Breast epithelium (tissue), 4 donors: ENCODE measurements at regions not wholly inside any gene's neighbourhood (a gene's known extent, or its start where the extent isn't known, plus 50 kb on each side); places are given as distances from the start of the nearest gene placed in this dataset.

ENCODE experiments used
- DNase-seq, 2 donors: peaks; one replicate each; pipeline ENCODE4 v3.0.0-alpha.2; 2019; ENCODE audit warnings: low spot score in 2 of 2
- H3K27ac ChIP-seq, 2 donors: fragments of 200-600 bp; sonication (generic) in 1 of 2; one replicate each; pipeline ENCODE4 v1.5.1; 2016 to 2019; ENCODE audit warnings: mild to moderate bottlenecking in 1 of 2
- H3K27me3 ChIP-seq, 2 donors: fragments of 200-600 bp; sonication (generic) in 1 of 2; one replicate each; pipeline versions ENCODE4 v1.5.1 to v1.6.0; 2017 to 2019; ENCODE audit warnings: control low read depth in 1 of 2, mild to moderate bottlenecking in 1 of 2
- H3K36me3 ChIP-seq: fragments of 200-600 bp; one replicate; pipeline ENCODE4 v1.5.1; 2019
- H3K4me1 ChIP-seq, 2 donors: fragments of 200-600 bp; sonication (generic); one replicate each; pipeline ENCODE4 v1.5.1; 2016 to 2019; ENCODE audit warnings: control low read depth in 1 of 2
- H3K4me3 ChIP-seq, 3 donors: fragments of 200-600 bp; sonication (generic); 1 replicate in 2 of 3; 2 replicates in 1 of 3; pipeline ENCODE4 v1.5.1; 2016 to 2019; ENCODE audit warnings: mild to moderate bottlenecking in 3 of 3, moderate library complexity in 2 of 3
- H3K9me3 ChIP-seq, 2 donors: fragments of 200-600 bp; sonication (generic) in 1 of 2; one replicate each; pipeline ENCODE4 v1.5.1; 2016 to 2019; ENCODE audit warnings: control low read depth in 1 of 2
- POLR2A ChIP-seq: fragments of 450-650 bp; IDR thresholded peaks from one replicate; pipeline ENCODE4 v1.6.1; 2016; ENCODE audit warnings: antibody characterized with exemption, mild to moderate bottlenecking, moderate library complexity
- POLR2AphosphoS5 ChIP-seq, 3 donors: sonication (generic); formaldehyde crosslinking; IDR thresholded peaks; one replicate each; pipeline ENCODE4 v1.6.1; 2017; ENCODE audit warnings: antibody characterized with exemption in 3 of 3
- intact Hi-C: fragments of 100-400 bp; cut with DNase I; formaldehyde crosslinking; loops from one replicate; pipeline ENCODE4 v1.15.1; 2023; ENCODE audit warnings: low total_unique reads
- TF ChIP-seq, protein P1 (sequence below), 3 donors: fragments of 450-650 bp; IDR thresholded peaks; one replicate each; pipeline ENCODE4 v1.5.1; 2016 to 2017; ENCODE audit warnings: antibody characterized with exemption in 3 of 3, mild to moderate bottlenecking in 3 of 3, moderate library complexity in 3 of 3

DNA sequence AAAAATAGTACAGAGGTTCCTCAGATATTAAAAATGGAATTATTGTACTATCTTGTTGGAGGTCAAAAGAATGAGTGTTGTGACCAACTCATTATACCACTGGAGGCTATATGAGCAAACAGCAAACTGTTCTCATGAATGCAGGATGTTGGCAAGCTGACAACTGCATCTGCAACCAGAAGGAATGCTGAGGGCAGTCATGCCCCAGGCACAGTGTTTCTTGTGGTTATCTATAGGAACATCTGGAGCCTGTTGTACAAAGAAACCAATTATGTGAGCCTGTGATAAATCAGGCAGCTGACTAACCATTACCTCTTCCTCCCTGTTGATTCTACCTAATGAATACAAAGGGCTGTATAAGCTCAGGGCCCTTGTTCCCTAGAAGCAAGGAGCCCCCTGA, 2057.1 kb downstream of the TP53TG3F start:
- no peak for DNase-seq
- H3K27me3 ChIP-seq: no peaks in the 10 kb centered on the region
- no peak overlapping the region for H3K4me3 ChIP-seq
- H3K27ac ChIP-seq: no peak overlapping the region
- intact Hi-C loops: no loop called here
- peaks cover 0 to 12% of the 10 kb centered on the region in 2 donors for H3K9me3 ChIP-seq
- no peaks in the 10 kb centered on the region for H3K36me3 ChIP-seq
- H3K4me1 ChIP-seq: no peaks in the 10 kb centered on the region
- TF ChIP-seq, protein P1, sequence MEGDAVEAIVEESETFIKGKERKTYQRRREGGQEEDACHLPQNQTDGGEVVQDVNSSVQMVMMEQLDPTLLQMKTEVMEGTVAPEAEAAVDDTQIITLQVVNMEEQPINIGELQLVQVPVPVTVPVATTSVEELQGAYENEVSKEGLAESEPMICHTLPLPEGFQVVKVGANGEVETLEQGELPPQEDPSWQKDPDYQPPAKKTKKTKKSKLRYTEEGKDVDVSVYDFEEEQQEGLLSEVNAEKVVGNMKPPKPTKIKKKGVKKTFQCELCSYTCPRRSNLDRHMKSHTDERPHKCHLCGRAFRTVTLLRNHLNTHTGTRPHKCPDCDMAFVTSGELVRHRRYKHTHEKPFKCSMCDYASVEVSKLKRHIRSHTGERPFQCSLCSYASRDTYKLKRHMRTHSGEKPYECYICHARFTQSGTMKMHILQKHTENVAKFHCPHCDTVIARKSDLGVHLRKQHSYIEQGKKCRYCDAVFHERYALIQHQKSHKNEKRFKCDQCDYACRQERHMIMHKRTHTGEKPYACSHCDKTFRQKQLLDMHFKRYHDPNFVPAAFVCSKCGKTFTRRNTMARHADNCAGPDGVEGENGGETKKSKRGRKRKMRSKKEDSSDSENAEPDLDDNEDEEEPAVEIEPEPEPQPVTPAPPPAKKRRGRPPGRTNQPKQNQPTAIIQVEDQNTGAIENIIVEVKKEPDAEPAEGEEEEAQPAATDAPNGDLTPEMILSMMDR (IDR thresholded peaks at IDR 0.05): no peak
- TF ChIP-seq POLR2AphosphoS5 (IDR thresholded peaks at IDR 0.05) (no peak), POLR2A (no peak)

DNA sequence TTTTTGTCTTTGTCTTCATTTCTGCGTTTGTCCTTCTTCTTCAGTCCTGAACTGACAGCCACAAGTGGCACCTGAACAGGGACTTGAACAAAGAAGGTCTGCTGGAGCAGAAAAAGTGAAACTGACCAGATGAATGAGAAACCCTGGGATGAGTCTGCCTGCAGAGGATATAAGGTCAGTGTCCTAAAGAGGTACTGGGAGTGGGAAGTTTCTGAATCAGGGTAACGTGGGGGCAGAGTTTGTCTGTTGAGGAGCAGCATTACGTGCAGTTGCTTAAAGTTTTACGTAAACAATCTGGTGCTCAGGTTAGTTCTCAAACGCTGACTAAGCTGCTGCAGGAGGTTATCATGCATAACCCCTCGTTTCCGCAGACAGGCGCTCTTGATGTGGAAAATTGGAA, 2057.6 kb downstream of the TP53TG3F start:
- no peaks in the 10 kb centered on the region for H3K36me3 ChIP-seq
- H3K27ac ChIP-seq: no peak overlapping the region
- intact Hi-C loops: no loop called here
- DNase-seq: no peak
- no peaks in the 10 kb centered on the region for H3K4me1 ChIP-seq
- no peak overlapping the region for H3K4me3 ChIP-seq
- no peaks in the 10 kb centered on the region for H3K27me3 ChIP-seq
- peaks cover 0 to 12% of the 10 kb centered on the region in 2 donors for H3K9me3 ChIP-seq
- TF ChIP-seq, protein P1 (IDR thresholded peaks at IDR 0.05): no peak
- no peak for TF ChIP-seq POLR2AphosphoS5 (IDR thresholded peaks at IDR 0.05)
- TF ChIP-seq POLR2A: no peak

DNA sequence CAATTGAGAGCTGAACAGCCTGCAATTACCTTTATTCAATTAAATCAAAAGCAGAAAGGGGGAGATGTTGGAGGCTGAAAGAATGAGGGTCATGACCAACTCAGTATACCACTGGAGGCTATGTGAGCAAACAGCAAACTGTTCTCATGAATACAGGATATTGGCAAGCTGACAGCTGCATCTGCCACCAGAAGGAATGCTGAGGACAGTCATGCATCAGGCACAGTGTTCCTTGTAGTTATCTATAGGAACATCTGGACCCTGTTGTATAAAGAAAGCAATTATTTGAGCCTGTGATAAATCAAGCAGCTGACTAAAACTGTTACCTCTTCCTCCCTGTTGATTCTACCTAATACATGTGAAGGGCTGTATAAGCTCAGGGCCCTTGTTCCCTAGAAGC, 2064.6 kb downstream of the TP53TG3F start:
- DNase-seq: no peak
- no peaks in the 10 kb centered on the region for H3K36me3 ChIP-seq
- peaks cover 0 to 7% of the 10 kb centered on the region in 2 donors for H3K27me3 ChIP-seq
- no peak overlapping the region for H3K27ac ChIP-seq
- no peak overlapping the region for H3K4me3 ChIP-seq
- TF ChIP-seq POLR2A: no peak
- TF ChIP-seq, protein P1 (IDR thresholded peaks at IDR 0.05): no peak
- TF ChIP-seq POLR2AphosphoS5 (IDR thresholded peaks at IDR 0.05): no peak
- H3K9me3 ChIP-seq: no peaks in the 10 kb centered on the region
- no peaks in the 10 kb centered on the region for H3K4me1 ChIP-seq
- intact Hi-C loops: no loop called here

DNA sequence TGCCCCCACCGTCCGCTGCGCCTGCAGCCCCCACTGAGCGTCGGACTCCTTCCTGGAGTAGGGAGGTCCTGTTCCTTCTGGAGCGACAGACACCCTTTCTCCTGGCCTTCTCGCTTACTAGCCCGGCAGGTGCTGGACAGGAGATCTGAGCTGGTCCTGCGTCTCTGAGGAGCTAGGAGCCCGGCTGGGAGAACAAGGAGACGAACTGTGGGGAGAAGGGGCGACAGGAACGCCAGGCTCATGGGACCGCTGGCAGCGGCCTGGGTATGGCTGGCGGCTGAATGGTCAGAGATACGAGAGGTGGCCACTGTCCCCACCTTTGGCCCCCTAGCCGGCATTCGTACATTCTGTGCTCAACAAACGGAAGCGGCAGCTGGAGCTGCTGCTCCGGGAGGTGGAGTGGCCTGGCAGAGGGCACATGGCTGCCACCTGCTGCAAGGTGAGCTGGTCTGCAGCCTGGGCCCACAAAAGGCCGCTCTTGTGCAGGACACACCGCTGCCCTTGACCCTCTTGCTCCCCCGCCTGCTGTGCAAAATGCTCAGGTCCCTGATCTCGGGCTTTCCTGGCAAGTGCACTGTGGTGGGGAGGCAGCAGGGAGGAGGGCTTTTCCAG, 2066.7 kb downstream of the TP53TG3F start:
- DNase-seq: no peak
- H3K9me3 ChIP-seq: no peaks in the 10 kb centered on the region
- H3K27ac ChIP-seq: no peak overlapping the region
- peaks cover 0 to 7% of the 10 kb centered on the region in 2 donors for H3K27me3 ChIP-seq
- no peaks in the 10 kb centered on the region for H3K36me3 ChIP-seq
- TF ChIP-seq POLR2AphosphoS5 (IDR thresholded peaks at IDR 0.05): no peak
- TF ChIP-seq POLR2A: no peak
- TF ChIP-seq, protein P1 (IDR thresholded peaks at IDR 0.05): no peak
- intact Hi-C loops: no loop called here
- H3K4me3 ChIP-seq: no peak overlapping the region
- no peaks in the 10 kb centered on the region for H3K4me1 ChIP-seq

DNA sequence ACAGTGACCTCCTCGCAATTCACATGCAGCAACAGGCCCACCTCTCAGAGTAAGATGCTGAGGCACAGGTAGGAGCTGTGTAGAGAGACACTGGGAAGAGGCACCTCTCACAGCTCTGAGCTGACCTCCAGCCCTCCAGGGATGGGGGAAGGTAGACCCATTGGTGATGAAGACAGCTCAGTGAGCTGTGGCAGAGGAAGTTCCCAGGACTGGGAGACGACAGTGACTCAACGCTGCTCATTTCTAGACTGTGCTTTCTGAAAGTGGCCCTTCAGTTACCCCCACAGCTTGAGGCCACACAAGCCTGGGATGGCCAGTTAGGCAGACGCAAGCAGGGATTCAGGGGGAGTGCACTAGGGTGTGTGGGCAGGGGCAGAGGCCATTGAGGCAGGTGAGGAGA, 2073.2 kb downstream of the TP53TG3F start:
- TF ChIP-seq POLR2A: no peak
- Histone ChIP-seq H3K27ac (no peak overlapping the region), H3K4me3 (no peak overlapping the region), H3K9me3 (peaks cover 9 to 16% of the 10 kb centered on the region in 2 donors), H3K27me3 (no peaks in the 10 kb centered on the region), H3K36me3 (no peaks in the 10 kb centered on the region), H3K4me1 (no peaks in the 10 kb centered on the region)
- DNase-seq: no peak
- intact Hi-C loops: no loop called here

DNA sequence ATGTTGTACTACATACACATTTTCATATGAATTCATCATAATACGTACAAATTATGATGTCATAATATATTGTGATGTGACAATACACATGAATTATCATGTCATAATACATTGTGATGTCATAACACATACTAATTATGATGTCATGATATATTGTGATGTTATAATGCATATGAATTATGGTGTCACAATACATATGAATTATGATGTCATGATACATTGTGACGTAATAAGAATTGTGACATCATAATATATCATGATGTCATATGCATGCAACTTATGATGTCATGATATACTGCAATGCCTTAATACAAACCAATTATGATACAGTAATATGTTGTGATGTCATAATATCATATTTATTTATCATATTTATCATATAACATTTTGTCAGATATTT, 2074.3 kb downstream of the TP53TG3F start:
- Histone ChIP-seq H3K4me1 (no peaks in the 10 kb centered on the region), H3K27me3 (no peaks in the 10 kb centered on the region), H3K36me3 (no peaks in the 10 kb centered on the region), H3K27ac (no peak overlapping the region), H3K4me3 (no peak overlapping the region), H3K9me3 (peaks cover 9 to 16% of the 10 kb centered on the region in 2 donors)
- TF ChIP-seq, protein P1 (IDR thresholded peaks at IDR 0.05): no peak
- TF ChIP-seq POLR2A: no peak
- no peak for TF ChIP-seq POLR2AphosphoS5 (IDR thresholded peaks at IDR 0.05)
- intact Hi-C loops: no loop called here
- DNase-seq: no peak
